ENCODE measurements at regions not wholly inside any gene's neighbourhood (a gene's known extent, or its start where the extent isn't known, plus 50 kb on each side); places are given as distances from the start of the nearest gene placed in this dataset.
"Not testable (repeated sequence)": the region's sequence is repeated elsewhere in the genome, so short reads cannot be mapped to it uniquely, and the experiment has no call there.

DNA sequence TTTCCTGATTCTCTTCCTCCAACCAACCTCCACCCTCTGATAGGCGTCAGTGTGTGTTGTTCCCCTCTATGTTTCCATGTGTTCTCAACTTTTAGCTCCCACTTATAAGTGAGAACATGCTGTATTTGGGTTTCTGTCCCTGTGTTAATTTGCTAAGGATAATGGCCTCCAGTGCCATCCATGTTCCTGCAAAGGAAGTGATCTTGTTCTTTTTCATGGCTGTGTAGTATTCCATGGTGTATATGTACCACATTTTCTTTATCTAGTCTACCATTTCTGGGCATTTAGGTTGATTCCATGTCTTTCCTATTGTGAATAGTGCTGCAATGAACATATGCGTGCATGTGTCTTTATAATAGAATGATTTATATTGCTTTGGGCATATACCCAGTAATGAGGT is 107.1 kb upstream of the CPHXL start:
- H3K9ac ChIP-seq (ENCODE audit: low read depth, low read length, poor library complexity, severe bottlenecking); H2AFZ ChIP-seq (ENCODE audit: low read length); H3K9me3 ChIP-seq (ENCODE audit: insufficient read depth, low read depth, low read length); H3K4me1 ChIP-seq (ENCODE audit: insufficient read depth, low read length, poor library complexity, severe bottlenecking); H3K9me2 ChIP-seq (replicated peaks; ENCODE audit: low read depth, low read length); H4K20me1 ChIP-seq (ENCODE audit: insufficient read depth, low read length, poor library complexity, severe bottlenecking); H3K4me3 ChIP-seq (ENCODE audit: low read length, poor library complexity, severe bottlenecking); H3K4me2 ChIP-seq (ENCODE audit: low read depth, low read length, poor library complexity, severe bottlenecking); H3F3A ChIP-seq (ENCODE audit: low read depth); H3K36me3 ChIP-seq (ENCODE audit: insufficient read depth, low read length); H3K79me2 ChIP-seq (ENCODE audit: insufficient read depth, low read length); H3K27me3 ChIP-seq (ENCODE audit: insufficient read depth, low read length, poor library complexity, severe bottlenecking): not testable (repeated sequence)

DNA sequence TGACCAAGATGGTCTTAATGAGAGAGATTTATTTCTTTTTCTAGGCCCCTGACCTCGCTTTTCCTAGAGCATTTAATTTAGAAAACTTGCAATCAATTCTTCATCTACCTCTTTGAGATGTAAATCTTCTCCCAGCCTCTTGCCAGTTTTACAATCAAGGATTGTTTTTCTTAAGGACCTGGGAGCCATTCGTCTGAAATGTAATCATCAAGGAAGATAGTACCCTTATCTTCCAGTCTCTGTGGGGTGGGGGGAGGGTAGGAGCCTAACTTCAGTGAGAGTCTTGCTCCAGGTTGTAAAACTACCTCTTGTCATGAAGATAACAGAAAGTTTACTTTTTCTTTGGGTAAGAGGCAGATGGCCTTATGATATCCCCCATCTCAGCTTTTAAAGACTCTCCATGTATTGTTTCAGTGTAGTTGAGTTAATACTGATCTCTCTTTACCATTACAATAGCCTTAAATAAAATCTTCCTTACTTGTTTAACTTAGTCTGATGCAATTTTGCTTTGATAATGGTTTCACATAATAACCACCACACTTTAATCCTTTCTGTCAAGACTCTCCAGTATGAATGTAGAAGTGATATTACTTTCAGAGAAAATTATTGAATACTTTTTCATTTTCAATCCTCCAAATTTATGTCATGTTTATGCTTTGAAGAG is 110.2 kb upstream of the CPHXL start:
- no peaks in the 10 kb centered on the region for H3K27me3 ChIP-seq (ENCODE audit: insufficient read depth, low read length, poor library complexity, severe bottlenecking)

GRCh38 chr16:75837264-75837663 is 111.0 kb upstream of the CPHXL start:
- H3K9me3 ChIP-seq (ENCODE audit: insufficient read depth, low read depth, low read length): no peaks in the 10 kb centered on the region
- no peak overlapping the region for H2AFZ ChIP-seq (ENCODE audit: low read length)
- no peak overlapping the region for H3K4me3 ChIP-seq (ENCODE audit: low read length, poor library complexity, severe bottlenecking)
- no peaks in the 10 kb centered on the region for H3K27me3 ChIP-seq (ENCODE audit: insufficient read depth, low read length, poor library complexity, severe bottlenecking)
- H4K20me1 ChIP-seq (ENCODE audit: insufficient read depth, low read length, poor library complexity, severe bottlenecking): no peaks in the 10 kb centered on the region
- H3K9ac ChIP-seq (ENCODE audit: low read depth, low read length, poor library complexity, severe bottlenecking): no peak overlapping the region
- H3F3A ChIP-seq (ENCODE audit: low read depth): no peaks in the 10 kb centered on the region
- no peak overlapping the region for H3K4me2 ChIP-seq (ENCODE audit: low read depth, low read length, poor library complexity, severe bottlenecking)
- no peaks in the 10 kb centered on the region for H3K4me1 ChIP-seq (ENCODE audit: insufficient read depth, low read length, poor library complexity, severe bottlenecking)
- TF ChIP-seq CTCF (conservative IDR thresholded peaks at IDR 0.05; ENCODE audit: low read length) (no peak), EZH2phosphoT487 (IDR thresholded peaks at IDR 0.05; ENCODE audit: borderline replicate concordance) (no peak)
- H3K79me2 ChIP-seq (ENCODE audit: insufficient read depth, low read length): no peaks in the 10 kb centered on the region
- no peaks in the 10 kb centered on the region for H3K36me3 ChIP-seq (ENCODE audit: insufficient read depth, low read length)
- no peaks in the 10 kb centered on the region for H3K9me2 ChIP-seq (replicated peaks; ENCODE audit: low read depth, low read length)

More for the DNA sequence above, 110.2 kb upstream of the CPHXL start:
- TF ChIP-seq EZH2phosphoT487 (IDR thresholded peaks at IDR 0.05; ENCODE audit: borderline replicate concordance) (no peak), CTCF (conservative IDR thresholded peaks at IDR 0.05; ENCODE audit: low read length) (no peak)
- H3K4me3 ChIP-seq (ENCODE audit: low read length, poor library complexity, severe bottlenecking): no peak overlapping the region
- no peaks in the 10 kb centered on the region for H3K9me2 ChIP-seq (replicated peaks; ENCODE audit: low read depth, low read length)
- H3K4me2 ChIP-seq (ENCODE audit: low read depth, low read length, poor library complexity, severe bottlenecking): no peak overlapping the region
- no peak overlapping the region for H2AFZ ChIP-seq (ENCODE audit: low read length)
- H3K36me3 ChIP-seq (ENCODE audit: insufficient read depth, low read length): no peaks in the 10 kb centered on the region
- H3K9me3 ChIP-seq (ENCODE audit: insufficient read depth, low read depth, low read length): no peaks in the 10 kb centered on the region
- H3K9ac ChIP-seq (ENCODE audit: low read depth, low read length, poor library complexity, severe bottlenecking): no peak overlapping the region
- H3K79me2 ChIP-seq (ENCODE audit: insufficient read depth, low read length): no peaks in the 10 kb centered on the region
- H3K4me1 ChIP-seq (ENCODE audit: insufficient read depth, low read length, poor library complexity, severe bottlenecking): no peaks in the 10 kb centered on the region
- H4K20me1 ChIP-seq (ENCODE audit: insufficient read depth, low read length, poor library complexity, severe bottlenecking): no peaks in the 10 kb centered on the region
- no peaks in the 10 kb centered on the region for H3F3A ChIP-seq (ENCODE audit: low read depth)

DNA sequence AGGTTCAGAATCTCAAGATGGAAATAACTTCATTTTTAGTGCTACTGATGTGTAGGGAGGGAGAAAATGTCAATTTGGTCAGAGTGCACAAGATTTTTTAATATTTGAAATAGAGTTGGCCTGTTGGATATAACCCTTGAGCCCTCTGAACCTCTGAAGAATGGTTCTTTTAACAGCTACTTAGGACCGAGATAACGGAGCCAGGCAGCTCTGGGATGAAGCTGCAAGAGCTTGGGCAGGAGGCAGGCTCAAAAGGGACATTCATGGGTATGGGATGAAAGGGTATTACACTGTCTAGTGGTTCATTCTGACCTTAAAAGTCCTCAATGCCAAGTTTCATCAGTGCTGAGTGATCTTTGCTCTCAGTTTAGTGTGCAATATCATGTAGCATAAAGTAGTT is 111.4 kb upstream of the CPHXL start:
- Histone ChIP-seq H3K9me3 (ENCODE audit: insufficient read depth, low read depth, low read length) (no peaks in the 10 kb centered on the region), H4K20me1 (ENCODE audit: insufficient read depth, low read length, poor library complexity, severe bottlenecking) (no peaks in the 10 kb centered on the region), H3K4me3 (ENCODE audit: low read length, poor library complexity, severe bottlenecking) (no peak overlapping the region), H3K4me2 (ENCODE audit: low read depth, low read length, poor library complexity, severe bottlenecking) (no peak overlapping the region), H3K79me2 (ENCODE audit: insufficient read depth, low read length) (no peaks in the 10 kb centered on the region), H3K9ac (ENCODE audit: low read depth, low read length, poor library complexity, severe bottlenecking) (no peak overlapping the region), H3K9me2 (replicated peaks; ENCODE audit: low read depth, low read length) (no peaks in the 10 kb centered on the region), H2AFZ (ENCODE audit: low read length) (no peak overlapping the region), H3K4me1 (ENCODE audit: insufficient read depth, low read length, poor library complexity, severe bottlenecking) (no peaks in the 10 kb centered on the region), H3K36me3 (ENCODE audit: insufficient read depth, low read length) (no peaks in the 10 kb centered on the region), H3K27me3 (ENCODE audit: insufficient read depth, low read length, poor library complexity, severe bottlenecking) (no peaks in the 10 kb centered on the region), H3F3A (ENCODE audit: low read depth) (no peaks in the 10 kb centered on the region)
- TF ChIP-seq EZH2phosphoT487 (IDR thresholded peaks at IDR 0.05; ENCODE audit: borderline replicate concordance) (no peak), CTCF (conservative IDR thresholded peaks at IDR 0.05; ENCODE audit: low read length) (no peak)

Measured in Loucy (cell line).